GM06990 (cell line): ENCODE measurements at regions not wholly inside any gene's neighbourhood (a gene's known extent, or its start where the extent isn't known, plus 50 kb on each side); places are given as distances from the start of the nearest gene placed in this dataset.
"Not testable (repeated sequence)": the region's sequence is repeated elsewhere in the genome, so short reads cannot be mapped to it uniquely, and the experiment has no call there.

ENCODE experiments used
- DNase-seq: peaks from one replicate; pipeline ENCODE4 v3.0.0-alpha.2; 2011; ENCODE audit not compliant: insufficient read length; ENCODE audit errors: extremely low read depth
- H3K27me3 ChIP-seq: replicated peaks from 2 replicates; pipeline ENCODE4 v1.6.0; 2011; ENCODE audit warnings: low read length; ENCODE audit not compliant: control insufficient read depth, insufficient read depth
- H3K36me3 ChIP-seq: 2 replicates; pipeline ENCODE4 v1.5.1; 2011; ENCODE audit warnings: low read length; ENCODE audit not compliant: control insufficient read depth, insufficient read depth
- H3K4me3 ChIP-seq: replicated peaks from 2 replicates; pipeline ENCODE4 v1.5.1; 2011; ENCODE audit warnings: low read depth, mild to moderate bottlenecking, control low read depth, low read length
- CTCF ChIP-seq: IDR thresholded peaks from 2 replicates; pipeline ENCODE4 v1.5.1; 2011; ENCODE audit warnings: low read length, control low read depth, mild to moderate bottlenecking, inconsistent platforms; ENCODE audit not compliant: insufficient read depth, poor library complexity, severe bottlenecking

- TF ChIP-seq CTCF: no peak
- Histone ChIP-seq H3K36me3 (no peaks in the 10 kb centered on the region), H3K27me3 (no peaks in the 10 kb centered on the region), H3K4me3 (no peak overlapping the region)
- no peak for DNase-seq
These were observed 282.4 kb downstream of the C11orf87 start for GRCh38 chr11:109704432-109704831.

DNA sequence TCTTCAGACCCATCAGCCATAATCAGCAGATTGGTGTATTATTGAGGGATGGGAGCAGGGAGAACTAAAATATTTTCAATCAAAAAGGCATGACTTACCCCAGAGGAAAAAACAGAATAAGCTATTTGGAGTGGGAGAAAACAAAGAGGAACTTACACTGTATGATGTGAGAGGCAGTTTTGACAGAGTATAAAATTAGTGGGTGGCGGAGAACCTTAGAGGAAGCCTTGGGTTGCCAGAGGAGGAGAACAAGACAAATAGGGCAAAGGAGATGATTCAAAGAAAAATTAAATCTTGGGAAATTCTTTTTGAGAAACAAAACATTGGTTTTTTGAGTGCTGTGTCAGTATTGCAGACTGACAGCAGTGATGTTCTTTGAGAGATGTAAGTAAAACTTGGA lies 285.0 kb downstream of the C11orf87 start:
- Histone ChIP-seq H3K36me3 (no peaks in the 10 kb centered on the region), H3K27me3 (no peaks in the 10 kb centered on the region), H3K4me3 (no peak overlapping the region)
- no peak for TF ChIP-seq CTCF
- DNase-seq: no peak

- H3K36me3 ChIP-seq: no peaks in the 10 kb centered on the region
- no peaks in the 10 kb centered on the region for H3K27me3 ChIP-seq
- DNase-seq: no peak
- H3K4me3 ChIP-seq: no peak overlapping the region
- TF ChIP-seq CTCF: no peak
These were observed 285.4 kb downstream of the C11orf87 start for GRCh38 chr11:109707411-109707810.

- Histone ChIP-seq H3K4me3 (no peak overlapping the region), H3K36me3 (no peaks in the 10 kb centered on the region), H3K27me3 (no peaks in the 10 kb centered on the region)
- DNase-seq: no peak
- no peak for TF ChIP-seq CTCF
These were observed 286.2 kb downstream of the C11orf87 start for GRCh38 chr11:109708184-109708583.

GRCh38 chr11:109714444-109714843 lies 292.5 kb downstream of the C11orf87 start:
- H3K27me3 ChIP-seq, H3K4me3 ChIP-seq, H3K36me3 ChIP-seq, DNase-seq: not testable (repeated sequence)

GRCh38 chr11:109715424-109715823 lies 293.4 kb downstream of the C11orf87 start:
- H3K36me3 ChIP-seq, H3K4me3 ChIP-seq, H3K27me3 ChIP-seq, DNase-seq: not testable (repeated sequence)

- Histone ChIP-seq H3K27me3 (peaks cover 1% of the 10 kb centered on the region; the same call in 1 of the 2 replicates), H3K4me3 (no peak overlapping the region), H3K36me3 (no peaks in the 10 kb centered on the region)
- TF ChIP-seq CTCF: no peak
- no peak for DNase-seq
These were observed 304.1 kb downstream of the C11orf87 start for GRCh38 chr11:109726061-109726460.
